B cell (primary cell): ENCODE measurements at regions not wholly inside any gene's neighbourhood (a gene's known extent, or its start where the extent isn't known, plus 50 kb on each side); places are given as distances from the start of the nearest gene placed in this dataset.

Experiments used
- CTCF ChIP-seq: fragments of 200-600 bp; IDR thresholded peaks from one replicate; pipeline ENCODE4 v1.8.0; 2022; ENCODE audit warnings: antibody characterized with exemption, mild to moderate bottlenecking
- EZH2 ChIP-seq: IDR thresholded peaks from 2 replicates; pipeline ENCODE4 v1.6.1; 2012; ENCODE audit warnings: borderline replicate concordance, low read depth, mild to moderate bottlenecking, moderate library complexity, low read length; ENCODE audit not compliant: insufficient read depth, poor library complexity, severe bottlenecking

GRCh38 chr11:15779518-15779917, 576.8 kb downstream of the SOX6 start:
- TF ChIP-seq CTCF (no peak), EZH2 (no peak)
